NCI-H82 (cell line): ENCODE measurements at regions not wholly inside any gene's neighbourhood (a gene's known extent, or its start where the extent isn't known, plus 50 kb on each side); places are given as distances from the start of the nearest gene placed in this dataset.
A peak's percentile ranks its signal among the peaks of the same experiment; 100 is the strongest.
"Not testable (repeated sequence)": the region's sequence is repeated elsewhere in the genome, so short reads cannot be mapped to it uniquely, and the experiment has no call there.

Experiments
- DNase-seq: peaks from one replicate; lab custom pipeline; 2025; lab: John Stamatoyannopoulos, UW

DNA sequence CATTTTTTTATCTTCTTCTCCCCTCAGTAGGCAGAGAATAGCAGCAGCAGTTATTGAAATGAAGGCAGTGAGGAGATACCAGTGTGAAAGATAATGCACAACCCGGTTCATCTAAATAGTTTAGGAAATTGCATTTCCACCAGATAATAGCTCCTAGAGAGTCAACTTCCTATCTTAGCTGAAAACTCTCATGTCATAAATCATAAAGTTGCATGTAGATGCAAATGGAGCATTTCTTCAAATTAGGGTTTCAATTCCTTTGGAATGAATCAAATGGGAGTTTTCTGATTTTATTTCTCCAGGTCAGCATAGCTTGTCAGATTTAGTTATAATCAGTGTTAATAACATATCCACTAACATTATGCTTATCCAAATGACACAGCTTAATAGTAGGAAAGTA, 335.3 kb downstream of the CNTNAP4 start:
- DNase-seq = no peak

DNA sequence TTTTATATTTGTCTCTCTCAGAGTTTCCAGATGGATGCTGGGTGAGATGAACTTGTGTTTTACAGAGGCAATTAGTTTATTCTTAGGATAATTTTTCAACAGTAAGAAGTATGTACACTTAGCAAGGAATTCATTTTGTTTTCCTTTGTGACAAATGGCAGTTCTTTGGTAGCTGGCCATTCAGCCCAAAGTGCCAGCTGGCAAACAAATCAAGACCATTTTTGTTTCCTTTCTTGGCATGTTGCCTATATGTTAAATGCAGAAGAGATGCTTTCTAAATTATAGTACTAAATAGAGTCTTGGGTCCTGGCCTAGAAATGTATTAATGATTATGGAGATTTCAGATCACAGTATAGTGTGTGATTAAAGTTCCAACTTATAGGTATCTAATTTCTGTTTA, 337.1 kb downstream of the CNTNAP4 start:
- DNase-seq = no peak

DNA sequence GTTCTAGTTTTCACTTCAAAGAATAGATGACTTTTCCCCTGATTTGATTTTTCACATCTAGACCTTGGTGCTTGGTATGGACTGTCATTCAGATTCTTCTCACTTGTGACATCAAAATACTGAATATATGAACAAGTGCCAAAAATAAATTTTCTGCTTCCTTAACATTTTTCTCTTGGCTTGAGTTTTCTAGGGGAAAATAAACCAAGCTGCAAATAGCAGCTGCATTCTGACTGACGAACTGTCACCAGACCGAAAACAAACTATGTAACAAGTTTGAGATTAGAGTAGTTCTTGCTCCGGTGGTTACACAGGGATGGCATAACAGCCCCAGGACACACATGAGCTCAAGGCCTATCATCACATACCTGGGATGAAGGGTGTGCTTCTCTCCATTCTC, 345.7 kb downstream of the CNTNAP4 start:
- DNase-seq = no peak

DNA sequence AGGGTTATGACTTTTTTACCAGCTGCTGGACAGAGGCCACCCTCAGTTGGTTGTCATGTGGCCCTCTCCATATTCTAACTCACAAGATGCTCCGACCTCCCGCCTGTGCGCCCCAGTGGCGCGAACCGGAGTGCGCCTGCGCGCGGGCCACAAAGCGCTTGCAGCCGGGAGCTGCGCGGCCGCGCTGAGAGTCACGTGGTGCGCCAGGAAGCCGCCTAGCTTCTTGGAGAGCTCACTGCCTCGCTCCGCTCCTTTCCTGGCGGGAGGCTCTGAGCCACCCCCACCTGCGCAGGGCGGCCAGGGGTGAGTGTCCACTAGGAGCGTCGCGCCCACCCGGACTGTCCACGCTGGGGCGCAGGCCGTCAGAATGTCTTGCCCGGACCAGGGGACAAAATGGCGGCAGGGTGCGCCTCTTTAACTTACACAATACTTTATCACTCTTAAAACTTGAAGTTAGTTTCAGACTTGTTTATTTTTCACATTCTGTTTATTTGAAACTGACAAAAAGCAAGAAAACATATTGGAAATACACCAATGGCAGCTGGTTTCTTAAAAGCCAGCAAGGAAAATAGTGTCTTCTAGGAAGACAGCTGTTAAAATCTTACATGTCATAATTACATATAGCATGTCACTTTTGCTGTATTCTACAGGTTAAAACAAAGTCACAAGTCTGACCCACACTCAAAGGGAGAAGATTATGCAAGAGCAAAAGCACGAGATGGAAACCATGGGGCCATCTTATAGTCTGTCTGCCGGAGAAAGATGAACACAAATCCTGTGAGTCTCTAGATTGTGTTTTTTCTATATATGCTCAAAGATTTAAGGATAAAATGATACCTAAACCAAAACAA, 357.9 kb downstream of the CNTNAP4 start:
- no peak for DNase-seq

DNA sequence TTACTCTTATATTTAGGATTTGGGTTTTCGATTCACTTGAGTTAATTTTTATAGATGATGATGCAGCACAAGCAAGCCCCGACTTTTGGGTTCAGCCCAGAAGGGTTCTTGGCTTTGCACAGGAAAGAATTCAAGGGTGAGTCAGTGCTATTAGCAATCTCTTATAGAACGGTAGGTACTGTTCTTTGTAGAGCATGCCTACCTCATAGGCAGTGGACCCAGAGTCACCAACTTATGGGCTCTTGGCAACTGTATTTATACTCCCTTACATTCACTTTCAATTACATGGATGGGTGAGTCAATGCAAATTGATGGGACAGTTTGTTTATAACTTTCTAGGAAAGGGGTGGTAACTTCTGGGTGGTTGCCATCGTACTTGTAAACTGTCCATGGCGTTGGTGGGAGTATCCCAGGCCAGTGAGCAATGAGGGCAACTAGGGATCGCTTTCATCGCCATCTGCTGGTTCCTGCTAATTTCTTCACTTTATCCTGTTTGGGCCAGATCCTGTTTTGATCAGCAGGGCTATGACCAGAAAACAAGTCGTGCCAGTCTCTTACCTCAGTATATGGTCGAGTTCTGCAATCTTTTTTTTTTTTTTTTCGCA, 362.6 kb downstream of the CNTNAP4 start:
- DNase-seq = peak; percentile 67

DNA sequence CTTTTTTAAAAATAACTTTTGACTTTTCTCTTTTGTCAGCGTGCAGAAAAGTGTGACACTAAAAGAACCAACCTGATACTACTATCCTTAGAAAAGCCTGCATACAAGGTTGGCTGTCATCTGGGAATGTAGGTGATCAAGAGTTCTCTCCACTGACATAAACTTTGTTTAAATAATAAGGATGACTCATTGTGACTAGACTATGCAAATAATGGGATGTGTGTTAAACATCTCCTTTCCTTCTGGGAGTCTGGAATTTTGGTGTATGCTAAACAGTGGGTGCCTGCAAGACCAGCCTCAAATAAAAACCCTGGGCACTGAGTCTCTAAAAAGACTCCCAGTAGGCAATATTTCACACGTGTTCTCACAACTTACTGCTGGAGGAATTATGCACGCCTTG, 373.4 kb downstream of the CNTNAP4 start:
- DNase-seq = no peak

DNA sequence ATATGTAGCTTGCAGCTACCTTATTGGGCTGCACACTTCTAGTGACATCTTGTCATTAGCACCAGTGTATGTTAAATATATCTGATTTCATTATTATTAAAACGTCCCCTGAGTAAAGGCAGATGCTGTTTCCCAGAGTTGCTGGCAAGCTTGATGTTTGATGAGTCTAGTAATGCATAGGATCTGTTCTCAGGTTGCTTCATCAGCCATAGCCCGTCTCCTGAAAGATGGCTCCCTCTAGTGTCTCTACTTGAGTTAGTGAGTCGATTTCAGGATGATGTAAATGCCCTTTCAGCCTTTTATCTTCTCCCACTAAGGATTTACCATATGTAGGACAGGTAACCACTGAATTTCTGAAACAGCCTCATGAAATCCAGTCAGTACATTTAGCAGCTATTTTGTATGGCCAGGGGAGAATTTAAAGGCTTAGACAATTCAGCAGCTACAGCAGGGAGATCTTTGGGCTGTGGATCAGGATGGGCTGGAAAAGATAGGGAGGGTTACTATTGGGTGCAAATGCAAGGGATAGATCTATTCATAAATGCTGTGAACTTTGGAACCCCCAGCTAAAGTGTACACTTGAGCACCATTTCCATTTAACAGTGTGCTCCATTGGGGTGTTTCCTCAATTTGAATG, 376.3 kb downstream of the CNTNAP4 start:
- DNase-seq = peak; percentile 86

DNA sequence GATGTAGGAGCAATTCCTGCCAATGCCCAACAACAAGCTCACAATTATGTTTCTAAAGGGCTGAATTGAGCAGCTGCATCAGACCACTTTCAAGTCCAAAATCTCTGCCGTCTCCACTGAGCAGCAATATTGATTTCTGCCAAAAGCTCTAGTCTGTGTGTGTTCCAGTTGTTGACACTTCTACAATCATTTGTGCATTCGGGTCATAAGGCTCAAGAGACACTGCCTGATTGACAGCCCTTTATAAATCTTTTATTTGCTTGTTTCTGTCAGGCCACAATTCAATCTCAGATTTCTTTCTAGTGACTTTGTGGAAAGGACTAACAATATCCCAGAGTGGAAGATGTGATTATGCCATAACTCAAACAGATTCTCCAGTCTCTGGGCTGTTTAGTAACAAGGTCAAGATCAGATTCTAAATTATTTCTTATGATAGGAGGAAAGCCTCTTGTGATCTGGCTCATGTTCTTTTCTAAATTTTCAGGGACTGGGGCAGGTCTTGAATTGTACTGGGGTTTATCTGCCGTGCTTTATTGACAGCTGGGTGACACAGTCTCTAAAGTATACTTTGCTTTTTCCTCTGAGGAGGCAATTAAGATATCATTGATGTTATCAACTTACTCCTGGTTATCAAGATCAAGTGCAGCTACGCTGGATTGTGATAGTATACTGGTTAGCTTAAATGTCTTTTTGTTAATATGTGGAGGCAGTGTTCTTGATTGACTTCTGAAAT, 377.1 kb downstream of the CNTNAP4 start:
- no peak for DNase-seq

DNA sequence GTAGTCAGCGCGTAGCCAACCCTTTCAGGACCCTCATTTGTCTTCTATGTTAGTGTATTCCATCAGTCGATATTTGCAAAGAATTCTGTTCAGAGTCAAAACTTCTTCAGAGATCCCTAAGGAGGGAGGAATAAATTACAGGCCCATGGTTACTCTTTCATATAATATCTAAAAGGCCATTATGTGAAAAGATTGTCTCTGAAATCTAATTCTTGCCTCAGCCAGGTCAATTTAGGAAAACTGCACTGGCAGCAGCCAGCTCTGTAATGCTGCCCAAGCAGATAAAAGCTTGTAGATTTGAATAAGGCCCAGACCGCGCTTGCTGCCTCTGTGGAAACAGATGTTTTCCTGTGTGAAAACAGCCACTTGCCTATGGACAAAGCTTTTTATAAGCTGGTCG, 379.8 kb downstream of the CNTNAP4 start:
- DNase-seq = peak; percentile 7

DNA sequence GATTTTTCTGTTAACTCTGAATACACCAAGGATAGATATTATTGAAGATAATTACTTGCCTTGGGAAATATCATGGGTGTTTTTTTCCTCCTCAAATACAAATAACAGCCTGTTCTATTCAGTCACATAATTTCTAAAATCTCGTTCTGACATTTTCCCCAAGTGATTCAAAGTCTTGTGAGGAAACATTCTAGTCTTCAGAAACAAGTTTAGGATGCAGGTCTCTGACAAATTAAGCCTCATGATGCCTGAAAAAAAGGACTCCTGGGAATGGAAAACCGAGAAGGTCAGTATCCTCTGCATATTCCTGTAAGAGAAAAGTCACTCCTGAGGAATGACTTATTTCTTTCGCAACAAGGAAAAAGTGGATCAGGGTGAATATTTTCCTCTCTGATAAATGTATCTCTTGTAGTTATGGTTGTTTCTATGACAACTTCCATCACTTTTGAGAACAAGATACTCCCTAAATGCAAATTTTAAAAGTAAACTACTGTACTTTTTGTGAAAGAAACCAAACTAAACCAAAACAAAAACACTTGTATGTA, 384.6 kb downstream of the CNTNAP4 start:
- DNase-seq = no peak

DNA sequence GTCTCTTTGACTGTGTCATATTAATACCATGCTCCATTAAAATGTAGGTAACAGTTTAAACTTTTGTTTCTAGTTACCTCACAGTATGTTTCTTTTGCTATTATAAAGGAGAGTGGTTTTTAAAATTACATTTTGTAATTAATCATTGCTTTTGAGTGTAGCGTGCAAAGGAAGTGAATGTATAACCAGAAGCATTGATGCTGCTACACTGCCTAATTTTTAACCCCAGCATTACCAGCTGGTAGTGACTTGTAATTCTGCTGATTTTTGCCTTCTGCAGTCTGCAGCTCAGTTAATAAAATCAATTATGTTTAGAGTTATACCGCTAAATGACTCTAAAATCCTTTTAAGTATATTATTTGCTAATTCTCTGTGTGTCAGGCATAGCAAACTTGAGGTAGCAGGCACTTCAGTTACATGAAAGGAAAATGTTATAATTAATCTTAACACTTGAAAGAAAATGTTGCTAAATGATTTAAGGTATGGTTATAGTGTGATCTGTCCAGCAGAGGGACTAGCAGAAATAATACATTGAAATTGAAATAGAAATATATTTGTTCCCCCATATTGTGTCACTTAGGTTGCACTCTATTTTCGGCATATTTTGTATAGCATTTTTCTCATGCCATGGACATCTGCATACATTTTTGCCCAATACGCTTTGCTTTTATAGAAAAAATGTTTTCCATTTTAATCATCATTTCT, 388.5 kb downstream of the CNTNAP4 start:
- no peak for DNase-seq

DNA sequence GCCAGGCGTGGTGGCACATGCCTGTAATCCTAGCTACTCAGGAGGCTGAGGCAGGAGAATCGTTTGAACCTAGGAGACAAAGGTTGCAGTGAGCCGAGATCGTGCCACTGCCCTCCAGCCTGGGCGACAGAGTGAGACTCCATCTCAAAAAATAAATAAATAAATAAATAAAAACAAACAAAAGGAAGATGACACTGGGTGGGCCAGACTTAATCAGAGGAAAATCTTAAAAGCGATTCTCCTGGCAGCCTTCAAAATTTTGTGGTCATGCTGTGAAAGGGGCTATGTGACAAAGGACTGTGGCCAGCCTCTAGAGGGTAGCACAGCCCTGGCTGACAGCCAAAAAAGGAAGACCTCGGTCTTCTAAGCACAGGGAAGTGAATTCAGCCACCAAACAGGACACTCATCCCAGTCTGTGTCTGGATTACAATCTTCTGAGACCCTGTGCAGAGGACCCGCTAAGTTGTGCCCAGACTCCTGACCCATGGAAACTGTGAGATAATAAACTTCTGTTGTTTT, 391.1 kb downstream of the CNTNAP4 start:
- DNase-seq = peak; percentile 54

DNA sequence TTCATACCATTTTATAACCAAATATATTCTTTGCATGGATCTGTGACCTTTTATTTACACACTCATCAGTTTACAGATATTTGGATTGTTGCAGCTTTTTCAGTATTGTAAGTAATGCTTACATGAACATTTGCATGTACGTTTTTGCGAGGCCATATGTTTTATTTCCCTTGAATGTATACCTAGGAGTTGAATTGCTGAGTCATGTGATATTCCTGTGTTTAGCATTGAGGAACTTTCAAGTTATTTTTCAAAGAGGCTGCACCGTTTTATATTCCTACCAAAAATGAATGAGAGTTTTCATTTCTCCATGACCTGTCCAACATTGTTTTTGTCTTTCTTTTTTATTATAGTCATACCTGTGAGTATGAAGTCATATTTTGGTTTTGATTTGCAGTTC, 392.1 kb downstream of the CNTNAP4 start:
- no peak for DNase-seq

DNA sequence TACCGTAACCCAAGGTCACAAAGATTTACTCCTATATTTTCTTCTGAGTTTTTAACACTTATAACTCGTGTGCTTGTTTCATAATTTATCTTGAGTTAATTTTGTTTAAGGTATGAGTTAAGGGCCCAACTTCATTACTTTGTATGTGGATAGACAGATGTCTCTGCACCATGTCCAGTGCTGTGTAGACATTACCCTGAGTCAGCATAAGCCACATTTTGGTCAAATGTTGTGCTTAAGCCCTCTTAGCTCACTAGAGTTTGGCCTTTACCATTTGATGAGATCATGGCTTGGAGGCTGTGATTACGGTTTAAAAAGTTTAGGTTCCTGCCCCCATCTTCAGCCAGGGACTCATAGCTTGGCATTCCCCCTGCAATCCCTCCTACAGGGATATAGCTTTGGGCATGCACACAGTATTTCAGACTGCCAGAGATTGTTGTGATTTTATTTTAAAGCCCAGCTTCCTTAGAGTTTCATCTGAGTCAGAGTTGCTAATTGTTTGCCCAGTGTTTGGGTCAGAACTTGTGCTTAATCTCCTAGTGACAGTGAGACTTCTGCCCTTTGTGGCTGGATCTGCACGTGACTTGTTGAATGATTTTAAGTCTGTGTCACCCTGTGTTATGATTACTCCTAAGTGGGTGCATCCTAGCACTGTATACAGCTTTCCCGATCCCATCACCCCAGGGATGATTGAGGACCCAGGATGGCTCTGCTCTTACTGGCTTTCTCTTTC, 393.1 kb downstream of the CNTNAP4 start:
- no peak for DNase-seq

DNA sequence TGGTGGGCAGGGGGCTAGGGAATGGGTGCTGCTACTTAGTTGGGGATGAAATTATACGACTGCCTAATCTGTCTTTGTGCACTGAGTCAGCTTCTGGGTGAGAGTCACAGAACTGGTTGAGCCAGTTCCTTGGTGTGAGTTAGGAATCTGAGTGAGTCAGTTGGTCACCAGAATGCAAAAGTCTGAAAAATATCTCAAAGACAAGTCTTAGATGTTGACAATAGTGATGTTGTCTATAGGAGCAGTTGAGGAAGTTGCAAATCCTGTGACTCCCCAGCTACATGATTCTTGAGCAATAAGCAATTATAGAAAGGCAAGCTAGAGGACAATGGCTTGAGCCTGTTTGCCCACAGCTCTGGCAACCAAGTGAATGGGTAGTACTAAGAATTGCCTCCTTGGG, 399.2 kb downstream of the CNTNAP4 start:
- no peak for DNase-seq

DNA sequence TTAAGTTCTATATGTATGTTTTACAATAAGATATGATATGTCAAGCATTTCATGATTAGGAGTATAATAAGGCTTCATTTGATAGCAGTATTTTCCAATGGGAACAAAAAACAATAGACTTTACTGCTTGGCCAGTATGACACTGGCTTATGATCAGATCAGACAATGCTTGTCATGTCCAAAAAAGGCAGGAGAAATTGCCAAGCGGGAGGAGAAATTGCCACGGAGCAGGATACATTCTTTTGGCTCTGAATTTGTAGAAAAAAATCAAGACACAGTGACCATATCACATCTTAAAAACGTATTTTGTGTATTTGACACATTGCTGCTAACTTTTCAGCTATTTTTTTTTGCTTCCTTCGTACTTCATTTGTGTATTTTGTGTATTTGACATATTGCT, 404.1 kb downstream of the CNTNAP4 start:
- no peak for DNase-seq

DNA sequence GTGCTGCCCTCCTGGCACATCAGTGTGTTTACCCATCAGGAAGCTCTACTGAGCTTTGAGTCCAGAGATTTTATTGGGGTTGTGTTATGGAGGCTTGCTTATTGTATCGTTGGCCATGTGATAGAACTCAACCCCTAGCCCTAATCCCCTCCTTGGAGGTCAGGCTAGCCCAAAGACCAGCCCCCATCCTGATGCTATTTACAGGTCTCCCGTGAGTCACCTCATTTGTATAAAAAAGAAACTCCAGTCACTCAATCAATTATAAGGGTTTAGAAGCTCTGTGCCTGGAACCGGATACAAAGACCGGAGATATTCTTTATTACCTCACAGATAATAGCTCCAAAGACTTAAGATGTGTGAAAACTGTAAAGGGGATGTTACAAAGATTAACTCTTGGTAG, 405.9 kb downstream of the CNTNAP4 start:
- DNase-seq = no peak

DNA sequence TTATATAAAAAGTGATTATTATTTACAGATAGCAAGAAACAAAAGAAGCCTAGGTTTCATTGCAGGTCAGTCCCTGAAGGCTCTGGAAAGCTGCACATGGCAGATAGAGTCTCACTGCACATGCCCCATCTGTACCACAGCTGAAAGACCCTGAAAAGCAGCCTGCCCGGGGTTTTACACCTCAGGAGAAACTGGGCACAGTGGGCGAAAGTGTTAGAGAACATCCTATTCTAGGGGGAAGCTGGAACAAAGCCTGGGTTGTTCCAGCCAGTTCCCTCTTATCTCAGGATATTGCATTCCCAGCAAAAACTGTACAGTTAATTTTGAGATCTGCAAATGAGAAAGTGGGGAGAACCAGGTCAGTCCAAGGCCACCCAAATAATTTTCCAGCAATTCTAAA, 419.7 kb downstream of the CNTNAP4 start:
- no peak for DNase-seq

DNA sequence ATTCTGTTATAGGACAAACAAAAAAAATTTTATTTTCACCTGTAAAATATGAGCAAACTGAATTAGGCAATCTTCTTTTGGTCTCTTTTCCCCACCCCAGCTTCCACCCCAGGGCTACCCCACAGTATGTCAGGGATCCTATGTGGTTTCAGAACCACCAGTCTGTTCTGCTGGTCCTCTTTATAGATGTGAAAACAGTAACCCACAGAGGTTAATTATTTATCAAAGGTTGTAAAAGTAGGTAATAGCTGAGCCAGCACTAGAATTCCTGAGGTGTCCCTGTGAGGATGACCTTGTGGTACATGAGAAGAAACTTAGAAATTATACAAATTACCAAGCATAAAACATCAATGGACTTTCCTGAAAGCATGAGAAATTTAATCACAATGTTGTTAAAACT, 428.7 kb downstream of the CNTNAP4 start:
- DNase-seq = no peak

DNA sequence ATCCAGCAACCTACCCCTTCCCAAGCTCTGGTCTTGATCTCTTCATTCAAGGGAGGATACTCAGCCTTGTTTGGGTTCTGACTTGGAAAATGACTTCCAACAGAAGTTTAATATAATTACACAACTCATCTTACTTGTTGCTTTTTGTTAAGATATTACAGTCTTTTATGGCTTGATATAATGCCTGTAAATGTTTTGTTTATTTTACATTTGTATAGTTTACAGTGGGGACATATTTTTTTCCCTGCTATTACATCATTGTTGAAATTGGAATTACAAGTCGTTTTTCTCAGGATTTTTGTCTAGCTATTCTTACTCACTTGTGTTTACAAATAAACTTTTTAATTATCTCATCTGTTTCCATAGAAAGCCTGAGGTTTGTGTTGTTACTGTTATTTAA, 436.0 kb downstream of the CNTNAP4 start:
- no peak for DNase-seq

DNA sequence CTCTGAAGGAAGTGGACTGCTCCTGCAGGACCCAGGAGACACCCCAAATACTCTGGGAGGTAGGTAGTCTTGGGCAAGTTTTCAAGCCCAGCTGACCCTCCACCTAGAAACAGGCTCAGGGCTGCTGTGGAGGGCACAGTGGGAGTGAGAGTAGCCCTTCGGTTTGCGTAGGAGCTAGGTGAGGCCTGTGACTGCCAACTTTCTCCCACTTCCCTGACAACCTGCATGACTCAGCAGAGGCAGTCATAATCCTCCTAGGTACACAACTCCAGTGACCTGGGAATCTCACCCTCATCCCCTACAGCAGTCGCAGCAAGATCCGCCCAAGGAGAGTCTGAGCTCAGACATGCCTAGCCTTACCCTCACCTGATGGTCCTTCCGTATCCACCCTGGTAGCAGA, 439.1 kb downstream of the CNTNAP4 start:
- DNase-seq = not testable (repeated sequence)
